Endothelial cell (in vitro differentiated cells): ENCODE measurements at regions not wholly inside any gene's neighbourhood (a gene's known extent, or its start where the extent isn't known, plus 50 kb on each side); places are given as distances from the start of the nearest gene placed in this dataset.

Experiments
- DNase-seq: peaks from one replicate; pipeline ENCODE4 v3.0.0; 2021; ENCODE audit warnings: low spot score
- H3K27ac Mint-ChIP-seq: one replicate; pipeline ENCODE4 v1.8.0; 2021; ENCODE audit warnings: mixed read lengths, inconsistent platforms; ENCODE audit not compliant: unreplicated experiment
- H3K27me3 Mint-ChIP-seq: one replicate; pipeline ENCODE4 v1.8.0; 2021; ENCODE audit warnings: mild to moderate bottlenecking, moderate library complexity, mixed read lengths, inconsistent platforms; ENCODE audit not compliant: unreplicated experiment
- H3K36me3 Mint-ChIP-seq: one replicate; pipeline ENCODE4 v1.8.0; 2021; ENCODE audit warnings: mild to moderate bottlenecking, low read depth, mixed read lengths, inconsistent platforms; ENCODE audit not compliant: unreplicated experiment
- H3K4me1 Mint-ChIP-seq: one replicate; pipeline ENCODE4 v1.8.0; 2021; ENCODE audit warnings: mild to moderate bottlenecking, mixed read lengths, inconsistent platforms; ENCODE audit not compliant: unreplicated experiment
- H3K4me3 Mint-ChIP-seq: one replicate; pipeline ENCODE4 v1.8.0; 2021; ENCODE audit warnings: mild to moderate bottlenecking, mixed read lengths, inconsistent platforms; ENCODE audit not compliant: unreplicated experiment
- H3K9me3 Mint-ChIP-seq: one replicate; pipeline ENCODE4 v1.8.0; 2021; ENCODE audit warnings: mixed read lengths, inconsistent platforms; ENCODE audit not compliant: unreplicated experiment
- TF ChIP-seq, protein P1 (sequence below): fragments of 200-600 bp; sonication (generic); IDR thresholded peaks from one replicate; pipeline ENCODE4 v1.5.0; 2021; ENCODE audit warnings: antibody characterized with exemption; ENCODE audit not compliant: unreplicated experiment

GRCh38 chr3:148054999-148055398, 642.7 kb upstream of the AGTR1 start:
- Mint-ChIP-seq H3K4me1 (no peaks in the 10 kb centered on the region), H3K4me3 (no peak overlapping the region), H3K36me3 (no peaks in the 10 kb centered on the region), H3K9me3 (no peaks in the 10 kb centered on the region), H3K27ac (no peak overlapping the region), H3K27me3 (no peaks in the 10 kb centered on the region)
- TF ChIP-seq, protein P1, sequence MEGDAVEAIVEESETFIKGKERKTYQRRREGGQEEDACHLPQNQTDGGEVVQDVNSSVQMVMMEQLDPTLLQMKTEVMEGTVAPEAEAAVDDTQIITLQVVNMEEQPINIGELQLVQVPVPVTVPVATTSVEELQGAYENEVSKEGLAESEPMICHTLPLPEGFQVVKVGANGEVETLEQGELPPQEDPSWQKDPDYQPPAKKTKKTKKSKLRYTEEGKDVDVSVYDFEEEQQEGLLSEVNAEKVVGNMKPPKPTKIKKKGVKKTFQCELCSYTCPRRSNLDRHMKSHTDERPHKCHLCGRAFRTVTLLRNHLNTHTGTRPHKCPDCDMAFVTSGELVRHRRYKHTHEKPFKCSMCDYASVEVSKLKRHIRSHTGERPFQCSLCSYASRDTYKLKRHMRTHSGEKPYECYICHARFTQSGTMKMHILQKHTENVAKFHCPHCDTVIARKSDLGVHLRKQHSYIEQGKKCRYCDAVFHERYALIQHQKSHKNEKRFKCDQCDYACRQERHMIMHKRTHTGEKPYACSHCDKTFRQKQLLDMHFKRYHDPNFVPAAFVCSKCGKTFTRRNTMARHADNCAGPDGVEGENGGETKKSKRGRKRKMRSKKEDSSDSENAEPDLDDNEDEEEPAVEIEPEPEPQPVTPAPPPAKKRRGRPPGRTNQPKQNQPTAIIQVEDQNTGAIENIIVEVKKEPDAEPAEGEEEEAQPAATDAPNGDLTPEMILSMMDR = no peak
- no peak for DNase-seq

GRCh38 chr3:148062590-148062989, 635.1 kb upstream of the AGTR1 start:
- H3K27ac Mint-ChIP-seq = no peak overlapping the region
- no peaks in the 10 kb centered on the region for H3K36me3 Mint-ChIP-seq
- no peaks in the 10 kb centered on the region for H3K4me1 Mint-ChIP-seq
- no peak overlapping the region for H3K4me3 Mint-ChIP-seq
- TF ChIP-seq, protein P1 = no peak
- no peaks in the 10 kb centered on the region for H3K27me3 Mint-ChIP-seq
- DNase-seq = no peak
- H3K9me3 Mint-ChIP-seq = no peaks in the 10 kb centered on the region

DNA sequence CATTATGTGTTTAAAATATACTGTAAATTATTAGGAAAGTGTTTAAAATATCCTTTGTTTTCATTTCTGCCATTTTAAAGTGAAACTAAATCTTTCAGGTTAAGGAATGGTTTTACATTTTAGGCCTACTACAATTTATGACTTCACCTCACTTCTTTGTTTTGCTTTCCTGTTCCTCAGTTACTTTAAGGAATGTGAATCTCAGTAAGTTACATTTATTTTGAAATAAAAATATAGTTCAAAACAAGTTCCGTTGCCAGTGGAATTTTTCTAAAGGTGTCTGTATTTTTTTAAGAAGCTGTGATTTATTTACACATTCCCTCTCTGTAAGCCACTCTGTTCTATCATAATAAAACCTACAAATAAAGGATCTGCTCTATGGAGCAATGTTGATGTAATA, 630.9 kb upstream of the AGTR1 start:
- no peaks in the 10 kb centered on the region for H3K4me1 Mint-ChIP-seq
- no peaks in the 10 kb centered on the region for H3K9me3 Mint-ChIP-seq
- H3K27ac Mint-ChIP-seq = no peak overlapping the region
- no peaks in the 10 kb centered on the region for H3K36me3 Mint-ChIP-seq
- H3K4me3 Mint-ChIP-seq = no peak overlapping the region
- no peaks in the 10 kb centered on the region for H3K27me3 Mint-ChIP-seq
- TF ChIP-seq, protein P1 = no peak
- DNase-seq = no peak

- no peaks in the 10 kb centered on the region for H3K9me3 Mint-ChIP-seq
Observed at GRCh38 chr3:148068466-148068865, 629.2 kb upstream of the AGTR1 start.

DNA sequence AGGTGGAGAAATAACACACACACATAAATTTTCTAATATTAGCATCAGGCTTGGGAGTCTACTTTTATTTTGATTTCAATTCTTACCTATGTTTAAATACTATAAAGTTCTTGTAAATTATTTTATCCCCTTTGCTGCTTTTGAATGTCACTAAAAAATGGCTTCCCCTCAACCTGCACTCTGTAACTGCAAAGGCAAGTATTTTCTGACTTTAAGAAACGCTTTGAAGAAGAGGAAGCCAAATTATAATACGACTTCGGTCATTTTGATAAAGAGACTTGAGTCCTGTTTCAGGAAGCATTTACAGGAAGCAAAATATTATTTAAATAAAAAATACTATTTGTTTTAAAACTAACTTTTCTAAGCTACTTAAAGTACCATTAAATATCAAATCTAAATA, 627.7 kb upstream of the AGTR1 start:
- TF ChIP-seq, protein P1 = no peak
- DNase-seq = no peak
- H3K9me3 Mint-ChIP-seq = no peaks in the 10 kb centered on the region
- H3K27me3 Mint-ChIP-seq = no peaks in the 10 kb centered on the region
- no peaks in the 10 kb centered on the region for H3K36me3 Mint-ChIP-seq
- H3K27ac Mint-ChIP-seq = no peak overlapping the region
- H3K4me1 Mint-ChIP-seq = no peaks in the 10 kb centered on the region
- H3K4me3 Mint-ChIP-seq = no peak overlapping the region

More at GRCh38 chr3:148068466-148068865, 629.2 kb upstream of the AGTR1 start:
- no peak for DNase-seq
- TF ChIP-seq, protein P1 = no peak
- H3K4me1 Mint-ChIP-seq = no peaks in the 10 kb centered on the region
- no peak overlapping the region for H3K27ac Mint-ChIP-seq
- H3K27me3 Mint-ChIP-seq = no peaks in the 10 kb centered on the region
- H3K36me3 Mint-ChIP-seq = no peaks in the 10 kb centered on the region
- H3K4me3 Mint-ChIP-seq = no peak overlapping the region
